ENCODE measurements at regions not wholly inside any gene's neighbourhood (a gene's known extent, or its start where the extent isn't known, plus 50 kb on each side); places are given as distances from the start of the nearest gene placed in this dataset.

DNA sequence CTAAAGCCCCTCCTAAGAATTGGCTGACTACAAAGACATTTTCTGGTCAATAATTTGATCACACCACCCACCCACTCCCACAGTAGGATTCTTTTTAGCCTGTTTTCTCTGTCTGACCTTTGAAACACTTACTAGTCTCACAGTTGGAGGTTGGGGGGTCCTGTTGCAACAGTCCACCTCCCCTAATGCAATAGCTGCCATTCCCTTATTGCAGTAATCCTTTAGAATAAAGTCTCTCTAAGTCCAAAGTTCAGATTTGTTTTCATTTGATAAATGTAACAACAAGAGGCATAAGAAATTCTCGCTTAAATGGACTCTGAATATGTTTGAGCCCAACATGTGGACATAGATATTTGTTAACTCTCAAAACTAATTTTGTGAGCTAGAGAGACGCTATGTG, 1326.8 kb upstream of the TMEFF2 start:
- no peak overlapping the region for H2AK5ac ChIP-seq (ENCODE audit: low read depth, low read length)
- WGBS, 2 experiments (ENCODE audit: extremely low coverage in 1 of 2, insufficient coverage in 1 of 2, insufficient read length in 1 of 2, insufficient replicate concordance in 2 of 2, low coverage in 1 of 2, low lambda C conversion rate in 2 of 2, missing lambda C conversion rate in 1 of 2): 90% methylated on average over 2 of the region's 2 CpGs; no CpG with 5 or more reads in 1 of the 2 experiments
- no peak overlapping the region for H3K4me3 ChIP-seq (ENCODE audit: extremely low read depth in 1 of 4, insufficient read depth in 2 of 4, low read depth in 3 of 4, low read length in 4 of 4)
- TF ChIP-seq EP300 (IDR thresholded peaks at IDR 0.05; ENCODE audit: borderline replicate concordance in 1 of 2, low read depth in 2 of 2, low read length in 2 of 2) (no peak), EGR1 (IDR thresholded peaks at IDR 0.05; ENCODE audit: borderline replicate concordance, low read depth, low read length) (no peak), SP2 (IDR thresholded peaks at IDR 0.05; ENCODE audit: low read length) (no peak), SP4 (IDR thresholded peaks at IDR 0.05; ENCODE audit: low read length) (no peak), MAFK (IDR thresholded peaks at IDR 0.05; ENCODE audit: low read depth, low read length) (no peak), HDAC2 (IDR thresholded peaks at IDR 0.05; ENCODE audit: borderline replicate concordance in 1 of 2, low read depth in 2 of 2, low read length in 2 of 2) (no peak), JUND (IDR thresholded peaks at IDR 0.05; ENCODE audit: low read length) (no peak), CBX5 (IDR thresholded peaks at IDR 0.05; ENCODE audit: low read depth, low read length) (no peak), ASH2L (IDR thresholded peaks at IDR 0.05; ENCODE audit: low read length) (no peak), JUN (IDR thresholded peaks at IDR 0.05; ENCODE audit: low read depth, low read length) (no peak), HDAC6 (IDR thresholded peaks at IDR 0.05; ENCODE audit: low read depth, low read length) (no peak)
- TF ChIP-seq, protein P1, sequence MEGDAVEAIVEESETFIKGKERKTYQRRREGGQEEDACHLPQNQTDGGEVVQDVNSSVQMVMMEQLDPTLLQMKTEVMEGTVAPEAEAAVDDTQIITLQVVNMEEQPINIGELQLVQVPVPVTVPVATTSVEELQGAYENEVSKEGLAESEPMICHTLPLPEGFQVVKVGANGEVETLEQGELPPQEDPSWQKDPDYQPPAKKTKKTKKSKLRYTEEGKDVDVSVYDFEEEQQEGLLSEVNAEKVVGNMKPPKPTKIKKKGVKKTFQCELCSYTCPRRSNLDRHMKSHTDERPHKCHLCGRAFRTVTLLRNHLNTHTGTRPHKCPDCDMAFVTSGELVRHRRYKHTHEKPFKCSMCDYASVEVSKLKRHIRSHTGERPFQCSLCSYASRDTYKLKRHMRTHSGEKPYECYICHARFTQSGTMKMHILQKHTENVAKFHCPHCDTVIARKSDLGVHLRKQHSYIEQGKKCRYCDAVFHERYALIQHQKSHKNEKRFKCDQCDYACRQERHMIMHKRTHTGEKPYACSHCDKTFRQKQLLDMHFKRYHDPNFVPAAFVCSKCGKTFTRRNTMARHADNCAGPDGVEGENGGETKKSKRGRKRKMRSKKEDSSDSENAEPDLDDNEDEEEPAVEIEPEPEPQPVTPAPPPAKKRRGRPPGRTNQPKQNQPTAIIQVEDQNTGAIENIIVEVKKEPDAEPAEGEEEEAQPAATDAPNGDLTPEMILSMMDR (IDR thresholded peaks at IDR 0.05; ENCODE audit: control extremely low read depth in 1 of 3, insufficient read depth in 1 of 3, low read depth in 1 of 3, low read length in 3 of 3): no peak
- no peaks in the 10 kb centered on the region for H3K79me2 ChIP-seq (ENCODE audit: control insufficient read depth in 1 of 2, insufficient read depth in 2 of 2, low read length in 2 of 2)
- H3K4me1 ChIP-seq (replicated peaks in 1 of 4; ENCODE audit: control insufficient read depth in 3 of 4, insufficient read depth in 4 of 4, low read length in 3 of 4): no peaks in the 10 kb centered on the region
- no peak overlapping the region for H3K18ac ChIP-seq (ENCODE audit: extremely low read depth, low read length)
- no peak overlapping the region for H3K4ac ChIP-seq (replicated peaks; ENCODE audit: insufficient read length, low read depth, low read length)
- POLR2A ChIA-PET (ENCODE audit: partially characterized antibody): no interaction called here
- no peak overlapping the region for H3K9ac ChIP-seq (replicated peaks in 1 of 4; ENCODE audit: extremely low read depth in 1 of 4, low read depth in 3 of 4, low read length in 3 of 4)
- H2AFZ ChIP-seq (ENCODE audit: low read length): no peak overlapping the region
- no peak overlapping the region for H4K91ac ChIP-seq (replicated peaks; ENCODE audit: insufficient read length, low read length)
- H3K9me3 ChIP-seq (ENCODE audit: insufficient read depth in 2 of 2, low read depth in 1 of 2, low read length in 1 of 2): no peaks in the 10 kb centered on the region
- H3K14ac ChIP-seq (ENCODE audit: insufficient read length): no peak overlapping the region
- no peak overlapping the region for H4K5ac ChIP-seq (ENCODE audit: insufficient read length, low read depth, low read length)
- H4K20me1 ChIP-seq (replicated peaks in 1 of 2; ENCODE audit: control insufficient read depth in 1 of 2, insufficient read depth in 2 of 2, low read length in 2 of 2): no peaks in the 10 kb centered on the region
- no peak overlapping the region for H3K27ac ChIP-seq (ENCODE audit: low read depth, low read length)
- CTCF ChIA-PET (ENCODE audit: partially characterized antibody): interaction anchor here (0.8 kb wide), 1 partner anchor 23 kb away, joined by 3 read pairs; no protein-coding TSS in a partner anchor
- no peaks in the 10 kb centered on the region for H3K27me3 ChIP-seq (replicated peaks in 1 of 4; ENCODE audit: control insufficient read depth in 3 of 4, extremely low read depth in 1 of 4, insufficient read depth in 3 of 4, low read length in 3 of 4)
- DNase-seq (ENCODE audit: low read depth in 1 of 2, low spot score in 2 of 2) (no peak), FAIRE-seq (no peak)
- H4K8ac ChIP-seq (ENCODE audit: extremely low read depth, insufficient read depth, low read length): no peak overlapping the region
- H2BK5ac ChIP-seq (ENCODE audit: low read depth, low read length): no peak overlapping the region
- no peak overlapping the region for H3K56ac ChIP-seq (replicated peaks; ENCODE audit: insufficient read length, low read depth, low read length)
- H2BK120ac ChIP-seq (replicated peaks; ENCODE audit: low read depth, low read length): no peak overlapping the region
- H3K23me2 ChIP-seq (ENCODE audit: low read depth, low read length): no peaks in the 10 kb centered on the region
- no peak overlapping the region for H2BK12ac ChIP-seq (ENCODE audit: low read depth, low read length)
- no peak overlapping the region for H2BK20ac ChIP-seq (ENCODE audit: low read length)
- H3K79me1 ChIP-seq (ENCODE audit: low read depth, low read length): no peaks in the 10 kb centered on the region
- no peak overlapping the region for H2BK15ac ChIP-seq (ENCODE audit: low read length)
- H3K36me3 ChIP-seq (ENCODE audit: control insufficient read depth in 2 of 4, insufficient read depth in 4 of 4, low read length in 3 of 4): no peaks in the 10 kb centered on the region
- no peak overlapping the region for H3K4me2 ChIP-seq (ENCODE audit: insufficient read depth in 1 of 2, low read depth in 2 of 2, low read length in 2 of 2)
- no peak overlapping the region for H3K23ac ChIP-seq (ENCODE audit: insufficient read length)
